ENCODE measurements at regions not wholly inside any gene's neighbourhood (a gene's known extent, or its start where the extent isn't known, plus 50 kb on each side); places are given as distances from the start of the nearest gene placed in this dataset.

- DNase-seq (no peak), ATAC-seq (ENCODE audit: insufficient read depth, low read depth) (no peak)
- Histone ChIP-seq H3K27ac (ENCODE audit: low read length) (no peak overlapping the region), H4K20me1 (ENCODE audit: insufficient read depth, low read length) (no peaks in the 10 kb centered on the region), H3K4me2 (ENCODE audit: insufficient read depth, low read length) (no peak overlapping the region), H3K9ac (ENCODE audit: low read depth, low read length) (no peak overlapping the region), H3K9me3 (ENCODE audit: insufficient read depth, low read length, severe bottlenecking) (no peaks in the 10 kb centered on the region), H3K4me1 (ENCODE audit: insufficient read depth, low read length) (no peaks in the 10 kb centered on the region), H3K4me3 (ENCODE audit: low read depth in 1 of 2, low read length in 2 of 2) (no peak overlapping the region), H3K36me3 (ENCODE audit: insufficient read depth, low read length) (no peaks in the 10 kb centered on the region), H2AFZ (ENCODE audit: low read depth, low read length) (no peak overlapping the region), H3K27me3 (ENCODE audit: insufficient read depth, low read length, poor library complexity) (no peaks in the 10 kb centered on the region), H3K79me2 (ENCODE audit: insufficient read depth, low read length) (no peaks in the 10 kb centered on the region)
- no peak for TF ChIP-seq CTCF (IDR thresholded peaks at IDR 0.05; ENCODE audit: borderline replicate concordance, extremely low read depth, low read length, poor library complexity, severe bottlenecking)
- TF ChIP-seq EZH2 (IDR thresholded peaks at IDR 0.05; ENCODE audit: borderline replicate concordance, low read depth, low read length, severe bottlenecking): no peak
Measured at GRCh38 chr5:33260098-33260497, 180.7 kb upstream of the TARS1 start.

GRCh38 chr5:33261305-33261704 lies 179.5 kb upstream of the TARS1 start:
- Histone ChIP-seq H3K9me3 (ENCODE audit: insufficient read depth, low read length, severe bottlenecking) (no peaks in the 10 kb centered on the region), H4K20me1 (ENCODE audit: insufficient read depth, low read length) (no peaks in the 10 kb centered on the region), H2AFZ (ENCODE audit: low read depth, low read length) (no peak overlapping the region), H3K79me2 (ENCODE audit: insufficient read depth, low read length) (no peaks in the 10 kb centered on the region), H3K4me3 (ENCODE audit: low read depth in 1 of 2, low read length in 2 of 2) (no peak overlapping the region), H3K9ac (ENCODE audit: low read depth, low read length) (no peak overlapping the region), H3K4me1 (ENCODE audit: insufficient read depth, low read length) (no peaks in the 10 kb centered on the region), H3K36me3 (ENCODE audit: insufficient read depth, low read length) (no peaks in the 10 kb centered on the region), H3K27ac (ENCODE audit: low read length) (no peak overlapping the region), H3K27me3 (ENCODE audit: insufficient read depth, low read length, poor library complexity) (no peaks in the 10 kb centered on the region), H3K4me2 (ENCODE audit: insufficient read depth, low read length) (no peak overlapping the region)
- ATAC-seq (ENCODE audit: insufficient read depth, low read depth) (no peak), DNase-seq (no peak)
- TF ChIP-seq CTCF (IDR thresholded peaks at IDR 0.05; ENCODE audit: borderline replicate concordance, extremely low read depth, low read length, poor library complexity, severe bottlenecking) (no peak), EZH2 (IDR thresholded peaks at IDR 0.05; ENCODE audit: borderline replicate concordance, low read depth, low read length, severe bottlenecking) (no peak)

- TF ChIP-seq CTCF (IDR thresholded peaks at IDR 0.05; ENCODE audit: borderline replicate concordance, extremely low read depth, low read length, poor library complexity, severe bottlenecking) (no peak), EZH2 (IDR thresholded peaks at IDR 0.05; ENCODE audit: borderline replicate concordance, low read depth, low read length, severe bottlenecking) (no peak)
- Histone ChIP-seq H3K27ac (ENCODE audit: low read length) (no peak overlapping the region), H3K4me1 (ENCODE audit: insufficient read depth, low read length) (no peaks in the 10 kb centered on the region), H3K4me3 (ENCODE audit: low read depth in 1 of 2, low read length in 2 of 2) (no peak overlapping the region), H3K79me2 (ENCODE audit: insufficient read depth, low read length) (no peaks in the 10 kb centered on the region), H3K36me3 (ENCODE audit: insufficient read depth, low read length) (no peaks in the 10 kb centered on the region), H3K4me2 (ENCODE audit: insufficient read depth, low read length) (no peak overlapping the region), H4K20me1 (ENCODE audit: insufficient read depth, low read length) (no peaks in the 10 kb centered on the region), H3K27me3 (ENCODE audit: insufficient read depth, low read length, poor library complexity) (no peaks in the 10 kb centered on the region), H2AFZ (ENCODE audit: low read depth, low read length) (no peak overlapping the region), H3K9ac (ENCODE audit: low read depth, low read length) (no peak overlapping the region), H3K9me3 (ENCODE audit: insufficient read depth, low read length, severe bottlenecking) (no peaks in the 10 kb centered on the region)
- ATAC-seq (ENCODE audit: insufficient read depth, low read depth): no peak
- no peak for DNase-seq
Measured at GRCh38 chr5:33261747-33262146, 179.0 kb upstream of the TARS1 start.

GRCh38 chr5:33267801-33268200 lies 173.0 kb upstream of the TARS1 start:
- no peaks in the 10 kb centered on the region for H3K36me3 ChIP-seq (ENCODE audit: insufficient read depth, low read length)
- no peaks in the 10 kb centered on the region for H3K4me1 ChIP-seq (ENCODE audit: insufficient read depth, low read length)
- ATAC-seq (ENCODE audit: insufficient read depth, low read depth) (no peak), DNase-seq (no peak)
- no peaks in the 10 kb centered on the region for H3K9me3 ChIP-seq (ENCODE audit: insufficient read depth, low read length, severe bottlenecking)
- H3K9ac ChIP-seq (ENCODE audit: low read depth, low read length): no peak overlapping the region
- no peaks in the 10 kb centered on the region for H3K27me3 ChIP-seq (ENCODE audit: insufficient read depth, low read length, poor library complexity)
- H2AFZ ChIP-seq (ENCODE audit: low read depth, low read length): no peak overlapping the region
- no peak for TF ChIP-seq CTCF (IDR thresholded peaks at IDR 0.05; ENCODE audit: borderline replicate concordance, extremely low read depth, low read length, poor library complexity, severe bottlenecking)
- no peak overlapping the region for H3K4me3 ChIP-seq (ENCODE audit: low read depth in 1 of 2, low read length in 2 of 2)
- H3K27ac ChIP-seq (ENCODE audit: low read length): no peak overlapping the region
- H4K20me1 ChIP-seq (ENCODE audit: insufficient read depth, low read length): no peaks in the 10 kb centered on the region
- no peak overlapping the region for H3K4me2 ChIP-seq (ENCODE audit: insufficient read depth, low read length)
- no peaks in the 10 kb centered on the region for H3K79me2 ChIP-seq (ENCODE audit: insufficient read depth, low read length)
